GM23248 (cell line): ENCODE measurements at regions not wholly inside any gene's neighbourhood (a gene's known extent, or its start where the extent isn't known, plus 50 kb on each side); places are given as distances from the start of the nearest gene placed in this dataset.

Experiments used
- EZH2 ChIP-seq: fragments of 200-600 bp; sonication (generic); IDR thresholded peaks from 2 replicates; pipeline ENCODE4 v1.6.1; 2018; ENCODE audit warnings: antibody characterized with exemption, mild to moderate bottlenecking; ENCODE audit not compliant: insufficient read depth, poor library complexity, severe bottlenecking
- EZH2phosphoT487 ChIP-seq: fragments of 200-600 bp; sonication (generic); IDR thresholded peaks from 2 replicates; pipeline ENCODE4 v1.6.1; 2018; ENCODE audit warnings: antibody characterized with exemption, moderate library complexity, mild to moderate bottlenecking, low read depth; ENCODE audit not compliant: insufficient read depth

- TF ChIP-seq EZH2phosphoT487 (no peak), EZH2 (no peak)
Measured at GRCh38 chr7:40947566-40947965, 755.3 kb downstream of the INHBA start.
